SU-DHL-6 (cell line): ENCODE measurements at regions not wholly inside any gene's neighbourhood (a gene's known extent, or its start where the extent isn't known, plus 50 kb on each side); places are given as distances from the start of the nearest gene placed in this dataset.
A peak's percentile ranks its signal among the peaks of the same experiment; 100 is the strongest.

ENCODE experiments used
- H2AFZ ChIP-seq: fragments of 200-600 bp; sonication (generic); 2 replicates; pipeline ENCODE4 v1.6.1; 2014; ENCODE audit warnings: low read depth, mild to moderate bottlenecking, moderate library complexity, mixed read lengths, antibody characterized with exemption, low read length; ENCODE audit not compliant: severe bottlenecking
- H3F3A ChIP-seq: fragments of 200-600 bp; shearing (Covaris generic); 2 replicates; pipeline ENCODE4 v1.6.0; 2016; ENCODE audit warnings: antibody characterized with exemption, mild to moderate bottlenecking; ENCODE audit not compliant: insufficient read depth
- H3K27ac ChIP-seq: fragments of 200-600 bp; sonication (generic); 2 replicates; pipeline ENCODE4 v1.5.1; 2016; ENCODE audit warnings: low read depth, mild to moderate bottlenecking, low read length, moderate library complexity, mixed read lengths
- H3K27me3 ChIP-seq: fragments of 200-600 bp; sonication (generic), shearing (Covaris generic); 2 replicates; pipeline ENCODE4 v1.6.0; 2014; ENCODE audit warnings: mild to moderate bottlenecking, low read length
- H3K36me3 ChIP-seq: fragments of 200-600 bp; sonication (generic); 2 replicates; pipeline ENCODE4 v1.6.1; 2014; ENCODE audit warnings: mild to moderate bottlenecking, low read length, mixed read lengths
- H3K4me2 ChIP-seq: fragments of 300-600, 200-600 bp; shearing (Covaris generic), sonication (generic); 2 replicates; pipeline ENCODE4 v1.6.0; 2014; ENCODE audit warnings: low read length, low read depth, mild to moderate bottlenecking; ENCODE audit not compliant: poor library complexity, severe bottlenecking
- H3K4me3 ChIP-seq: fragments of 200-600 bp; sonication (generic); 2 replicates; pipeline ENCODE4 v1.5.1; 2014; ENCODE audit warnings: antibody characterized with exemption, low read length, mild to moderate bottlenecking, mixed read lengths; ENCODE audit not compliant: insufficient read depth, poor library complexity, severe bottlenecking
- H3K79me2 ChIP-seq: fragments of 200-600 bp; sonication (generic); 2 replicates; pipeline ENCODE4 v1.6.1; 2014; ENCODE audit warnings: mild to moderate bottlenecking, low read length, moderate library complexity; ENCODE audit not compliant: insufficient read depth
- H3K9ac ChIP-seq: fragments of 200-600 bp; sonication (generic); 2 replicates; pipeline ENCODE4 v1.7.0; 2014; ENCODE audit warnings: mild to moderate bottlenecking, low read length
- H3K9me2 ChIP-seq: fragments of 200-600 bp; sonication (generic); replicated peaks from 2 replicates; pipeline ENCODE4 v1.6.1; 2014; ENCODE audit warnings: low read length; ENCODE audit not compliant: insufficient read depth
- H3K9me3 ChIP-seq: fragments of 200-600 bp; sonication (generic); 2 replicates; pipeline ENCODE4 v1.6.1; 2014; ENCODE audit warnings: low read length, mixed read lengths; ENCODE audit not compliant: insufficient read depth
- H4K20me1 ChIP-seq: fragments of 200-600 bp; sonication (generic); 2 replicates; pipeline ENCODE4 v1.6.1; 2014; ENCODE audit warnings: low read depth, mild to moderate bottlenecking, antibody characterized with exemption, low read length, moderate library complexity, mixed read lengths
- EZH2phosphoT487 ChIP-seq: fragments of 200-600 bp; sonication (generic), shearing (Covaris generic); conservative IDR thresholded peaks from 2 replicates; pipeline ENCODE4 v1.6.1; 2018; ENCODE audit warnings: mild to moderate bottlenecking, antibody characterized with exemption, low read length, moderate library complexity, mixed read lengths
- TF ChIP-seq, protein P1 (sequence below): fragments of 200-600 bp; sonication (generic); IDR thresholded peaks from one replicate; pipeline ENCODE4 v1.5.1; 2017; ENCODE audit warnings: antibody characterized with exemption, mild to moderate bottlenecking, low read length, moderate library complexity; ENCODE audit not compliant: insufficient read depth, poor library complexity, severe bottlenecking

DNA sequence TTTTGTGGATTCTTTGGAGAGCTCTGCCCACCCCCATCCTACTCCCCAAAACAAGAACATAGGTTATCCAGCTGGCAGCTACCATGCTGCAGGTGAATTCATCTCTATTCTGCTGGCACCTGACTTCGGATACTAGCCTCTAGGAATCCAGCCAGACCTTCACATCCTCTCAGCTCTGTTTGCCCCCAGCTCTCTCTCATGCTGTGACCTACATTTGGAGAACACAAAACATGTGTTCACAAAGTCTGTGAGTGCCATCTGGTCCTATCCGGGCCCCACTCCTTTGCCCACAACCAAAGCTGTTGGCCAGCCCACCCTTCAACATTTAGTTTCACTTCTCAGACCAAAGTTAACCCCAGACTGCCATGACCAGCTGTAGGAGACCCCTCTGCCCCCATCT, 89.4 kb upstream of the C3orf80 start:
- no peaks in the 10 kb centered on the region for H3K9me3 ChIP-seq
- no peak overlapping the region for H3K4me3 ChIP-seq
- no peak overlapping the region for H3K9ac ChIP-seq
- H4K20me1 ChIP-seq = no peaks in the 10 kb centered on the region
- no peak for TF ChIP-seq EZH2phosphoT487
- TF ChIP-seq, protein P1, sequence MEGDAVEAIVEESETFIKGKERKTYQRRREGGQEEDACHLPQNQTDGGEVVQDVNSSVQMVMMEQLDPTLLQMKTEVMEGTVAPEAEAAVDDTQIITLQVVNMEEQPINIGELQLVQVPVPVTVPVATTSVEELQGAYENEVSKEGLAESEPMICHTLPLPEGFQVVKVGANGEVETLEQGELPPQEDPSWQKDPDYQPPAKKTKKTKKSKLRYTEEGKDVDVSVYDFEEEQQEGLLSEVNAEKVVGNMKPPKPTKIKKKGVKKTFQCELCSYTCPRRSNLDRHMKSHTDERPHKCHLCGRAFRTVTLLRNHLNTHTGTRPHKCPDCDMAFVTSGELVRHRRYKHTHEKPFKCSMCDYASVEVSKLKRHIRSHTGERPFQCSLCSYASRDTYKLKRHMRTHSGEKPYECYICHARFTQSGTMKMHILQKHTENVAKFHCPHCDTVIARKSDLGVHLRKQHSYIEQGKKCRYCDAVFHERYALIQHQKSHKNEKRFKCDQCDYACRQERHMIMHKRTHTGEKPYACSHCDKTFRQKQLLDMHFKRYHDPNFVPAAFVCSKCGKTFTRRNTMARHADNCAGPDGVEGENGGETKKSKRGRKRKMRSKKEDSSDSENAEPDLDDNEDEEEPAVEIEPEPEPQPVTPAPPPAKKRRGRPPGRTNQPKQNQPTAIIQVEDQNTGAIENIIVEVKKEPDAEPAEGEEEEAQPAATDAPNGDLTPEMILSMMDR = no peak
- H3K27ac ChIP-seq = peak overlapping the region; percentile 61; the same call in 1 of the 2 replicates
- H3K4me2 ChIP-seq = peak overlapping the region; percentile 7
- no peaks in the 10 kb centered on the region for H3K36me3 ChIP-seq
- no peaks in the 10 kb centered on the region for H3K27me3 ChIP-seq
- no peaks in the 10 kb centered on the region for H3K79me2 ChIP-seq
- H2AFZ ChIP-seq = no peak overlapping the region
- H3F3A ChIP-seq = no peaks in the 10 kb centered on the region
- no peaks in the 10 kb centered on the region for H3K9me2 ChIP-seq

GRCh38 chr3:160136421-160136820, 88.8 kb upstream of the C3orf80 start:
- Histone ChIP-seq H3K4me2 (peak overlapping the region; percentile 7), H4K20me1 (no peaks in the 10 kb centered on the region), H3K9me2 (no peaks in the 10 kb centered on the region), H3K4me3 (no peak overlapping the region), H3K27ac (peak overlapping the region; percentile 61; the same call in 1 of the 2 replicates), H3K9me3 (no peaks in the 10 kb centered on the region), H3F3A (no peaks in the 10 kb centered on the region), H2AFZ (no peak overlapping the region), H3K79me2 (no peaks in the 10 kb centered on the region), H3K36me3 (no peaks in the 10 kb centered on the region), H3K9ac (no peak overlapping the region), H3K27me3 (no peaks in the 10 kb centered on the region)
- TF ChIP-seq EZH2phosphoT487 = no peak
- TF ChIP-seq, protein P1 = no peak

DNA sequence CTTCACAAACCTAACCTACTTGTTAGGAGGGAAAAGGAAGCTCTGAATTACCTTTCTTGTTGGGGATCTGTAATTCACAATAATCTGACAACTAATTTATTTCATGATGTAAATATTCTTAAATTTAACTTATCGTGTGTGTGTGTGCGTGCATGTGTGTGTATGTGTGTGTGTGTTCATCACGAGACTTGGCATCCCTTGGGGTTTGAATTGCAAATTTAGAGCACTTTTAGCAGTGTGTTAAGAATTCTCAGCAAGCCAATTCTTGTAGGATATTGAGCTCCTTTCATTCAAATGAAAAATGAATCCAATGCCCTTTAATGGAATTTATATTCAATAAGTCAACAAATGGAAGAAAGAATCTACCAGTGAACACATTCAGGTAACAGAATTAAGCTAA, 85.9 kb upstream of the C3orf80 start:
- Histone ChIP-seq H2AFZ (no peak overlapping the region), H3K9me3 (0 out of 2 replicates have a peak, but pooled peaks cover 8% of the 10 kb centered on the region), H3F3A (no peaks in the 10 kb centered on the region), H3K36me3 (no peaks in the 10 kb centered on the region), H3K79me2 (no peaks in the 10 kb centered on the region), H3K4me3 (no peak overlapping the region), H4K20me1 (no peaks in the 10 kb centered on the region), H3K9me2 (no peaks in the 10 kb centered on the region), H3K27ac (no peak overlapping the region), H3K4me2 (no peak overlapping the region), H3K27me3 (no peaks in the 10 kb centered on the region), H3K9ac (no peak overlapping the region)
- TF ChIP-seq, protein P1 = no peak
- TF ChIP-seq EZH2phosphoT487 = no peak

GRCh38 chr3:160140756-160141155, 84.5 kb upstream of the C3orf80 start:
- Histone ChIP-seq H3K9me3 (0 out of 2 replicates have a peak, but pooled peaks cover 8% of the 10 kb centered on the region), H2AFZ (no peak overlapping the region), H3K79me2 (no peaks in the 10 kb centered on the region), H3K4me2 (no peak overlapping the region), H3K9ac (no peak overlapping the region), H3K9me2 (no peaks in the 10 kb centered on the region), H4K20me1 (no peaks in the 10 kb centered on the region), H3K27ac (no peak overlapping the region), H3K27me3 (no peaks in the 10 kb centered on the region), H3F3A (no peaks in the 10 kb centered on the region), H3K4me3 (no peak overlapping the region), H3K36me3 (no peaks in the 10 kb centered on the region)
- no peak for TF ChIP-seq EZH2phosphoT487
- TF ChIP-seq, protein P1 = no peak
